Endothelial cell of umbilical vein (primary cell): ENCODE measurements at regions not wholly inside any gene's neighbourhood (a gene's known extent, or its start where the extent isn't known, plus 50 kb on each side); places are given as distances from the start of the nearest gene placed in this dataset.

ENCODE experiments used
- BruUV-seq: library from RNA; stranded (reverse); fragments of 400-500 nt; replicated peaks from 2 replicates; lab custom pipeline; 2021; lab: Mats Ljungman, UMichigan
- CTCF ChIA-PET: fragments of 300-600, 350-600 bp; sonication (Branson Sonifier 250); formaldehyde crosslinking; loops from one replicate; lab custom pipeline; 2021; ENCODE audit warnings: antibody characterized with exemption, inconsistent platforms; lab: Charles Lee
- POLR2A ChIA-PET: fragments of 300-600, 350-600 bp; sonication (Branson Sonifier 250); formaldehyde crosslinking; loops from one replicate; lab custom pipeline; 2021; ENCODE audit warnings: antibody characterized with exemption, inconsistent platforms; lab: Charles Lee
- DNase-seq: peaks from one replicate; pipeline ENCODE4 v3.0.0-alpha.2; 2011; ENCODE audit warnings: low read depth, low spot score
- FAIRE-seq: peaks from 2 replicates; lab custom pipeline; 2011; peaks lifted over from hg19 to GRCh38; lab: Jason Lieb, UNC
- H2AFZ ChIP-seq: 2 replicates; pipeline ENCODE4 v1.6.0; 2012; ENCODE audit warnings: low read depth, low read length, control low read depth, inconsistent platforms
- H3K27ac ChIP-seq: 2 replicates; pipeline ENCODE4 v1.5.1; 2011; ENCODE audit warnings: low read depth, mild to moderate bottlenecking, control low read depth, low read length, moderate library complexity; ENCODE audit not compliant: insufficient read depth
- H3K27me3 ChIP-seq, 2 experiments: 2 replicates each; pipeline versions ENCODE4 v1.6.0 to v1.6.1; 2011; ENCODE audit warnings: low read length in 2 of 2, mixed read lengths in 1 of 2; ENCODE audit not compliant: control insufficient read depth in 2 of 2, insufficient read depth in 2 of 2
- H3K36me3 ChIP-seq, 2 experiments: 2 replicates in 1 of 2; 3 replicates in 1 of 2; pipeline ENCODE4 v1.5.1; 2011; ENCODE audit warnings: low read length in 2 of 2, mild to moderate bottlenecking in 1 of 2, moderate library complexity in 1 of 2; ENCODE audit not compliant: control insufficient read depth in 2 of 2, insufficient read depth in 2 of 2; ENCODE audit errors: extremely low read depth in 1 of 2
- H3K4me1 ChIP-seq: 3 replicates; pipeline ENCODE4 v1.5.1; 2011; ENCODE audit warnings: mild to moderate bottlenecking, low read length; ENCODE audit not compliant: control insufficient read depth, insufficient read depth; ENCODE audit errors: extremely low read depth
- H3K4me2 ChIP-seq: 2 replicates; pipeline ENCODE4 v1.6.1; 2011; ENCODE audit warnings: low read length, control low read depth, mixed read lengths; ENCODE audit not compliant: insufficient read depth
- H3K4me3 ChIP-seq, 3 experiments: fragments of 200-600 bp in 1 of 3; sonication (generic), shearing (Covaris generic) in 1 of 3; replicated peaks in 1 of 3; 2 replicates each; pipeline ENCODE4 v1.5.1; 2011 to 2016; ENCODE audit warnings: control low read depth in 3 of 3, low read length in 3 of 3, mild to moderate bottlenecking in 2 of 3, inconsistent platforms in 1 of 3, low read depth in 1 of 3, moderate library complexity in 1 of 3; ENCODE audit not compliant: insufficient read depth in 1 of 3
- H3K79me2 ChIP-seq: 2 replicates; pipeline ENCODE4 v1.6.0; 2012; ENCODE audit warnings: low read length, inconsistent platforms; ENCODE audit not compliant: control insufficient read depth, insufficient read depth
- H3K9ac ChIP-seq: replicated peaks from 2 replicates; pipeline ENCODE3; 2011; ENCODE audit warnings: low read length, control low read depth; ENCODE audit not compliant: insufficient read depth; ENCODE audit errors: extremely low read depth
- H3K9me1 ChIP-seq: replicated peaks from 3 replicates; pipeline ENCODE4 v1.6.0; 2011; ENCODE audit warnings: mild to moderate bottlenecking, low read length; ENCODE audit not compliant: control insufficient read depth, insufficient read depth; ENCODE audit errors: extremely low read depth
- H3K9me3 ChIP-seq: replicated peaks from 2 replicates; pipeline ENCODE4 v1.5.1; 2012; ENCODE audit warnings: low read length, inconsistent platforms; ENCODE audit not compliant: control insufficient read depth, insufficient read depth
- H4K20me1 ChIP-seq: replicated peaks from 2 replicates; pipeline ENCODE3; 2011; ENCODE audit warnings: mild to moderate bottlenecking, low read length; ENCODE audit not compliant: control insufficient read depth, insufficient read depth; ENCODE audit errors: extremely low read depth
- EZH2 ChIP-seq: IDR thresholded peaks from 2 replicates; pipeline ENCODE4 v1.6.1; 2012; ENCODE audit warnings: borderline replicate concordance, low read depth, mild to moderate bottlenecking, moderate library complexity, low read length, inconsistent platforms; ENCODE audit not compliant: severe bottlenecking
- FOS ChIP-seq: IDR thresholded peaks from 2 replicates; pipeline ENCODE4 v1.6.1; 2011; ENCODE audit warnings: mild to moderate bottlenecking, low read length, moderate library complexity, borderline replicate concordance; ENCODE audit not compliant: insufficient read depth
- GATA2 ChIP-seq: IDR thresholded peaks from 2 replicates; pipeline ENCODE4 v1.7.0; 2011; ENCODE audit warnings: low read depth, mild to moderate bottlenecking, moderate library complexity, mixed read lengths, low read length; ENCODE audit not compliant: insufficient read length, insufficient read depth
- JUN ChIP-seq: IDR thresholded peaks from 2 replicates; pipeline ENCODE4 v1.6.1; 2011; ENCODE audit warnings: borderline replicate concordance, low read depth; ENCODE audit not compliant: insufficient read length, insufficient read depth
- MYC ChIP-seq: IDR thresholded peaks from one replicate; pipeline ENCODE4 v1.6.1; 2011; ENCODE audit warnings: mild to moderate bottlenecking, low read depth, low read length
- POLR2A ChIP-seq: IDR thresholded peaks from 2 replicates; pipeline ENCODE4 v1.6.1; 2012; ENCODE audit warnings: low read depth, mild to moderate bottlenecking, control low read depth, low read length
- POLR2AphosphoS5 ChIP-seq: IDR thresholded peaks from 2 replicates; pipeline ENCODE4 v1.6.1; 2012; ENCODE audit warnings: low read depth, mild to moderate bottlenecking, control low read depth, low read length, moderate library complexity; ENCODE audit not compliant: insufficient read depth
- dilution Hi-C: fragments of 300-500 bp; cut with MboI; formaldehyde crosslinking; loops from one replicate; pipeline ENCODE4 v1.15.0; 2019; ENCODE audit warnings: low sequenced_read_pairs; ENCODE audit not compliant: extremely low pct_ligation_motif_present
- intact Hi-C: fragments of 100-400 bp; cut with micrococcal nuclease; formaldehyde crosslinking; loops from one replicate; pipeline ENCODE4 v1.10.0; 2022
- TF ChIP-seq, protein P1 (sequence below), 2 donors: IDR thresholded peaks; 1 replicate in 1 of 2; 2 replicates in 1 of 2; pipeline ENCODE4 v1.5.1; 2011; ENCODE audit warnings: low read length in 2 of 2, mild to moderate bottlenecking in 2 of 2, moderate library complexity in 2 of 2, control low read depth in 1 of 2, inconsistent platforms in 1 of 2, low read depth in 1 of 2; ENCODE audit not compliant: insufficient read depth in 1 of 2; ENCODE audit errors: extremely low read depth in 1 of 2
- TF ChIP-seq, protein P2 (sequence below): IDR thresholded peaks from 2 replicates; pipeline ENCODE4 v1.6.1; 2011; ENCODE audit not compliant: insufficient read depth, insufficient read length

DNA sequence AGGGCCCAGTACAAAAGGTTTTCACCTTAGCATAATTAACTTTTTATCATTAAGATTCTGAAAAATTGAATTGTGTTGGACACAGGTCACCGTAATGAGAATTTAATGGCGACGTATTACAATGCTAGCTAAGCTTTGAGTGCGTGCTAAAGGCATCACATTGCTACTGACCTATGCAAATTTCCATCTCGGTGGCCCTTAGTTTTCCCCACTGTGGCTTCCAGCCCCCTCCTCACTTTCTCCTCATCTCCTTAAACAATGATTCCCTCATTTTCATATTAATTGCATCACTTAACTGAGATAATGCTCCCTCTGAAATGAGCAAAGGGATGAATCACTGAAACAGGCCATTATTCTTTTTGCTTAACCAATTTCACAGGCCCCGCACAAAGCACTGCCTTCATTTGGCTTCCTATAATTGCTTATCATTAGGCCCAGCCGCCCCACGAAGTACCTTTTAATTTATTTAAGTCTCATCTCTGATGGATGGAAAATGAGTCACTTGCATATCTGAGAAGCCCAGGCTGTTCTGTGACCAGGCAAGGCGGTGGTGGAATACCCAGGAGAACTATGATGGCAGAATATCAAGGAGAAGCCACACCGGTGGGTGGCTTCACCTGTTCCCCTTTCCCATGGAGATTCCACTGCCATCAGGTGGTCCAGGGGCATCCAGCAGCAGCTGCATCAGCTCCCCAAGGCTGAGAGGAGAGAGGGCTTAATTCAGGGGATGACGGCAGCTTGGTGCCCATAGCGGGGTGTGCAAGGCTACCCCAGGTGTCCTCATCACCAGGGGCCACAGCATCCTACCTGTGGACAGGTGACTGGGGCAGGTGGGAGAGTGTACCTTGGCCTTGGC lies 223.8 kb upstream of the BOD1L1 start:
- Histone ChIP-seq H3K4me3 (no peak overlapping the region), H2AFZ (no peak overlapping the region), H3K9me1 (no peaks in the 10 kb centered on the region), H3K9ac (no peak overlapping the region), H3K4me1 (no peaks in the 10 kb centered on the region), H3K9me3 (no peaks in the 10 kb centered on the region), H3K79me2 (no peaks in the 10 kb centered on the region), H3K27me3 (no peaks in the 10 kb centered on the region), H4K20me1 (no peaks in the 10 kb centered on the region), H3K4me2 (no peak overlapping the region), H3K36me3 (no peaks in the 10 kb centered on the region), H3K27ac (no peak overlapping the region)
- POLR2A ChIA-PET, result no interaction called here
- intact Hi-C loops, result no loop called here
- no TSS peak for BruUV-seq
- FAIRE-seq (no peak), DNase-seq (no peak)
- dilution Hi-C loops, result no loop called here
- TF ChIP-seq, protein P1, sequence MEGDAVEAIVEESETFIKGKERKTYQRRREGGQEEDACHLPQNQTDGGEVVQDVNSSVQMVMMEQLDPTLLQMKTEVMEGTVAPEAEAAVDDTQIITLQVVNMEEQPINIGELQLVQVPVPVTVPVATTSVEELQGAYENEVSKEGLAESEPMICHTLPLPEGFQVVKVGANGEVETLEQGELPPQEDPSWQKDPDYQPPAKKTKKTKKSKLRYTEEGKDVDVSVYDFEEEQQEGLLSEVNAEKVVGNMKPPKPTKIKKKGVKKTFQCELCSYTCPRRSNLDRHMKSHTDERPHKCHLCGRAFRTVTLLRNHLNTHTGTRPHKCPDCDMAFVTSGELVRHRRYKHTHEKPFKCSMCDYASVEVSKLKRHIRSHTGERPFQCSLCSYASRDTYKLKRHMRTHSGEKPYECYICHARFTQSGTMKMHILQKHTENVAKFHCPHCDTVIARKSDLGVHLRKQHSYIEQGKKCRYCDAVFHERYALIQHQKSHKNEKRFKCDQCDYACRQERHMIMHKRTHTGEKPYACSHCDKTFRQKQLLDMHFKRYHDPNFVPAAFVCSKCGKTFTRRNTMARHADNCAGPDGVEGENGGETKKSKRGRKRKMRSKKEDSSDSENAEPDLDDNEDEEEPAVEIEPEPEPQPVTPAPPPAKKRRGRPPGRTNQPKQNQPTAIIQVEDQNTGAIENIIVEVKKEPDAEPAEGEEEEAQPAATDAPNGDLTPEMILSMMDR (IDR thresholded peaks at IDR 0.05; ENCODE audit: extremely low read depth in 1 of 2, insufficient read depth in 1 of 2, low read depth in 1 of 2, low read length in 2 of 2), result no peak
- TF ChIP-seq JUN (no peak), MYC (no peak), GATA2 (no peak), FOS (no peak), EZH2 (no peak), POLR2A (no peak), POLR2AphosphoS5 (no peak)
- TF ChIP-seq, protein P2, sequence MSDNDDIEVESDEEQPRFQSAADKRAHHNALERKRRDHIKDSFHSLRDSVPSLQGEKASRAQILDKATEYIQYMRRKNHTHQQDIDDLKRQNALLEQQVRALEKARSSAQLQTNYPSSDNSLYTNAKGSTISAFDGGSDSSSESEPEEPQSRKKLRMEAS, result no peak
- CTCF ChIA-PET, result no interaction called here
